ENCODE measurements at regions not wholly inside any gene's neighbourhood (a gene's known extent, or its start where the extent isn't known, plus 50 kb on each side); places are given as distances from the start of the nearest gene placed in this dataset.

- DNase-seq (ENCODE audit: low read depth): no peak
These were observed 556.1 kb downstream of the EFNB2 start for GRCh38 chr13:105979131-105980011.

- no peak for DNase-seq (ENCODE audit: low read depth)
These were observed 561.1 kb downstream of the EFNB2 start for GRCh38 chr13:105974380-105974779.

DNA sequence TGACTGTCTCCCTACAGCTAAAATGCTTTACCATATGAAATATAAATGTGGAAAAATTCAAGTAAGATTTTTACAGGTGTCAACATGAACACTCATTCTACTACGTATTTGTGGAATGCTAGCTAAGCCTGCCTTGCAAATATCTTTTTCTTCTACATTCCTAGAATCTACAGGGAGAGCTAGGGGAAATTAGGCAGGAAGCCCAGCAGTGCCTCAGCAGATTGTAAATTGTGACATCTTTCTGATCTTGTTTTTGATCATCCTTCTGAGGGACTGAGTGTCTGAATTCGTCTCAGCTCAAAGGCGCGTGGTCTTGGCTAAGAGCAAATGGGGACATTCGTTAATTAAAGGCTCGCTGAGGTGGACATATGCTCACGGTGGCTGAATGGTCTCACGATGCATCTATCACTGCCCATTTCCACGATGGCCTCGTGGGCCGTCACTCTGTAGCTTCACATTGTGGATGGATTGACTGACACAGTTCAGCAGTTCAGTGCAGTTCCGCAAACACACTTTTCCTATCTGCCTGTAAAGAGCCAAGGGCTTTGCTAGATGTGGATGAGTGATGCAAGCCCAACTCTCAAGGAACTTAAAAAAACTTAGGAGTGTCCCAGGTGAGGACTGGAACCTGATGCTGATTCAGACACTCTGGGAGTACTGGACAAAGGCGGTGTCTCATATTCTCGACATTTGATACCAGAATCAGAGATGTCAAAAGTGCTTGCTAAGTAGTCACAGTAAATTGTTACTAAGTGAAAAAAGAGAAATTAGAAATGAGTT is 562.5 kb downstream of the EFNB2 start:
- no peak for DNase-seq (ENCODE audit: low read depth)

DNA sequence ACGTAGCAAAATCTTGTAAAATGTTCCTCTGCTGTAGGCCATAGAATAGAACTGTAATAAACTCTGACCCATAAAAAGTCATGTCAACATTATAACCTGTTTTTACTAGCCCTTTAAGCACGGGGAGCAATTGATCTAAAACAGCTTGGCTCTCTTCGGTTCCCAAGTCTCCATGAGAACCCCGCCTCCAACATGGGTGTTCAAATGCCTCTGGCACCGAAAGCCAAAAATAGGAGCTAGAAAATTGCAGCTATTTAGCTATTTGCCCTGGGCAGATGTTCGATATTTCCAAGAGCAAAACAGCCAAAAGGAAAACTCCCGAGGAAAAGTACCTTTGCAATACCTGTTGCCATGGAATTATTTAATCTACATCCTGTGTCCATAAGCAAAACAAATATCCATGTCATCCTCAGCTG is 563.1 kb downstream of the EFNB2 start:
- DNase-seq (ENCODE audit: low read depth): no peak

GRCh38 chr13:105971738-105972137 is 563.7 kb downstream of the EFNB2 start:
- DNase-seq (ENCODE audit: low read depth): no peak

GRCh38 chr13:105971312-105971711 is 564.1 kb downstream of the EFNB2 start:
- no peak for DNase-seq (ENCODE audit: low read depth)

- no peak for DNase-seq (ENCODE audit: low read depth)
These were observed 565.7 kb downstream of the EFNB2 start for GRCh38 chr13:105969761-105970160.

DNA sequence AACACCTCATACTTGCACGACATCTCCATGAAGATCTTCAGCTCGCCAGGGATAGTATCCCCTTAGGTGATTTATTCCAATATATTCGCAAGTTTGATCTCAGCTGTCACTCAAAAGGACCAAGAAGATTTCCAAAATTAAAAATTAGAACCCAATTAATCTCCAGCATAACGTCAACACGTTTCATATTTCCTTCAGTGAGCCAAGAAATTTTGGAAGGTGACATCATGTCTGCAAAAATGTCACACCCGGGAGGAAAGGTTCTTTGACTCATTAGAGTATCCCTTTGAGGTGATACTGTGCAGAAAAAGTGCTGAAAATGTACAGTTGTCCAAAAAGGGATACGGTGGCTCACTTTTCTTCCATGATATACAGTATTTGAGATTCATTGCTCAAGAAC is 569.6 kb downstream of the EFNB2 start:
- no peak for DNase-seq (ENCODE audit: low read depth)

- DNase-seq (ENCODE audit: low read depth): no peak
These were observed 573.4 kb downstream of the EFNB2 start for GRCh38 chr13:105962080-105962479.

DNA sequence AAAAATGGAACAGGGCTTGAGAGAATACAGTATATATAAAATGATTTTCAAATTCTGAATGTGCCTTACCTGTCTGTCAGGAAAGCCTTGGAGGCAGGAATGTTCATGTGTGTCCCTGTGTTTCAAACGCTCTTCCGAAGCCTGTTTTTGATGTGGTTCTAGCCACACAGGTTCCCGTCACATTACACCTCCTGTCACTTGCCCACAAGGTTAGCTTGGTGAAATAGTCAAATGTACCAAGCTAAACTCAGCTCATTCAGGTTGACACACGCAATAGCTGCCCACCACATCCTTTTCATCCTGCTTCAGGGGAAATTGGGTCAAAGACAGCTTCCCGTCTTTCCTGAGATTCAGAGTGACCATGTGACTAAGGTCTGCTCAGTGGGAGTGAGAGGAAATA is 574.0 kb downstream of the EFNB2 start:
- no peak for DNase-seq (ENCODE audit: low read depth)

DNA sequence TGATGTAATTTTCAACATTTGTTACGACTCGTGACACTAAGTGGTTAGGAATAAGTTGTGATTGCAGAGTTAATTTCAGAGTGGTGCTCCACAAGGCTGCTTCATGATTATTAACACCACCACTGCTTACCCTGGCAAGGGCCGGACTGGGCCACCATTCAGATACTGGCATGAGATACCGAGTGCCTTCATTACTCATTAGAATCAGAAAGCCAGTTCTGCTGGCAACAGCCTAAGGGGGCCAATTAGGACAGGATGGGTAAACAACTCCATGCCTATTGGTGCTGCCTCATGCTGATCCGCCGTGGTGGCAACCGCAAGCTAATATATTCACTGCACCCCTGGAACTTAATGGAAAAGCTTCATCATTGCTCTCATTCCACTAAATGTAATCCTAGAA is 575.1 kb downstream of the EFNB2 start:
- DNase-seq (ENCODE audit: low read depth): no peak

- DNase-seq (ENCODE audit: low read depth): no peak
These were observed 575.6 kb downstream of the EFNB2 start for GRCh38 chr13:105959876-105960275.

- DNase-seq (ENCODE audit: low read depth): no peak
These were observed 577.6 kb downstream of the EFNB2 start for GRCh38 chr13:105957769-105958438.

GRCh38 chr13:105956921-105957320 is 578.5 kb downstream of the EFNB2 start:
- DNase-seq (ENCODE audit: low read depth): no peak

DNA sequence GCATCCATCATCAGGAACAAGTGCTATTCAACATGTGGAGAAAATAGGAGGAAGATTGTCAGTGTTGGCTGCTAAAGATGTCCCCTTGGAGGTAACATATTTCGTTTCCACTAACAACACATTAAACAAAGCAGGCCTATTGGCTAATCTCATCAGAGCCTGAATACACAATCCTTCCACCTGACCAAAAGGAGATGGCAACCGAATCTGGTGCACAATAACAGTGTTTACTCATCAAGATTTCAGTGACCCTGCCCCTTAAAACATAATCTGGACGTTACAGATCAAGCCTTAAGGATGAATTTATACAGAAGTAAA is 582.5 kb downstream of the EFNB2 start:
- no peak for DNase-seq (ENCODE audit: low read depth)

DNA sequence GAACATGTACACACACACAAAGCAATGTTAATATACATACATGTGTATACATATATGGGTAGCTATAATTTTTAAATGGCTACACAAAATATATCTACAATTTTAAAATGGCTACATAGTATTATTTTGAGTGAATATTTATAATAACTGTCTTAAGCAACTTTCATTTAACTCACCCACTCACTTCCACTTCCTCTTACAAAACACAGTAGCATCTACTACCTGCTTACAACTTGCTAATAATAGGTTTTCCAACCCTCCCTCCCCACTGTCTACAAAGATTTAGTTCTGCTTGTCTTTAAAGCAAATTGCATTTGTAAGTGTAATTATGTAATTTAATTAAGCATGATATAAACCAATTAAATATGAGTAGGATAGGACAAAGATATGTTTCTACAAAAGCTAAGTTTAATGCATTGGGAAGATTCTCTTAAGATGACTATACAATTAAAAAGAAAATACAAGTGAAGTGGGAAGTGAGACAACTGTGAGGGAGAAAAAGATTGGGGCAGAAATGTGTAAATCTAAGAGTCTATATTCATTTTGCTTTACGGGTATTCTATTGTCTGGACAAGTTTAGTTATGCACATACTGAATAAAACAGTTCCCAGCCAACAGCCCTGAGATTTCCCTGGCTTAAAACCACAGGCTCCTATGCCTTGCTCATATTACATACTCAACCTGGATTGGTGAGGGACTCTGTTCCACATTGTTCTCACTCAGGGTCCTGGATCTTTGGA is 583.1 kb downstream of the EFNB2 start:
- DNase-seq (ENCODE audit: low read depth): no peak

- no peak for DNase-seq (ENCODE audit: low read depth)
These were observed 587.3 kb downstream of the EFNB2 start for GRCh38 chr13:105948143-105948542.

DNA sequence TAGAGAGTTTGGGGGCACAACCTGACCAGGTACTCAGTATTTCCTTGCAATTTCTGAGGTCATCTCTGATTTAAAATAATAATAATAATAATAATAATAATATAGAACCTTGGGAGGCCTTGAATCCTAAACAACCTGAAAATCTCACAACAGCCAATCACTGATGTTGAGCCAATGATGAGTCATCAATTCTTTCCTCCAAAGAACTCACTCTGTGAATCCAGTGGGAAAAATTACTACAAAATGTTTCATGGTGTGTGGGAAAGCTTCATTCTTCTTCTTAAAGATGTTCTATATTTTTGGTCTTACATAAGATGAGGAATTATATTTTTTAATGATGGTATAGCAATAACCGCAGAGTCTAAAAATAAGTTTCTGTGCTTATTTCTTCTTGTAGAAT is 594.6 kb downstream of the EFNB2 start:
- no peak for DNase-seq (ENCODE audit: low read depth)

- no peak for DNase-seq (ENCODE audit: low read depth)
These were observed 598.0 kb downstream of the EFNB2 start for GRCh38 chr13:105937451-105937850.

GRCh38 chr13:105936816-105937215 is 598.6 kb downstream of the EFNB2 start:
- no peak for DNase-seq (ENCODE audit: low read depth)

DNA sequence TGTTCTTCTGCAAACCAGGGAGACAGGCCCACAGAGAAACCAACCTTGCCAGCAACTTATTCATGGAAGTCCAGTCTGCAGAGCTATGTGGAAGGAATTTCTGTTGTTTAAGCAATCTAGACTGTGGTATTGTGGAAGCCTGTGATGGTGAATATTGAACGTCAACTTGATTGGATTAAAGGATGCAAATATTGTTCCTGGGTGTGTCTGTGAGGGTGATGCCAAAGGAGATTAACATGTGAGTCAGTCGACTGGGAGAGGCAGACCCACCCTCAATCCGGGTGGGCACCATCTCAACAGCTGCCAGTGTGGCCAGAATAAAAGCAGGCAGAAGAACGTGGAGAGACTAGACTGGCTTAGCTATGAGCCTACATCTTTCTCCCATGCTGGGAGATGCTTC is 606.0 kb downstream of the EFNB2 start:
- DNase-seq (ENCODE audit: low read depth): no peak

GRCh38 chr13:105928901-105929300 is 606.6 kb downstream of the EFNB2 start:
- no peak for DNase-seq (ENCODE audit: low read depth)

Measured in activated T-helper 1 cell treated with Interleukin-2 at 50 U/mL for 16 hours (primary cell).